Kidney epithelial cell (primary cell): ENCODE measurements at regions not wholly inside any gene's neighbourhood (a gene's known extent, or its start where the extent isn't known, plus 50 kb on each side); places are given as distances from the start of the nearest gene placed in this dataset.
"Not testable (repeated sequence)": the region's sequence is repeated elsewhere in the genome, so short reads cannot be mapped to it uniquely, and the experiment has no call there.

Experiments
- DNase-seq: peaks from one replicate; pipeline ENCODE4 v3.0.0-alpha.2; 2010; ENCODE audit warnings: low read depth
- H3K27me3 ChIP-seq: 2 replicates; pipeline ENCODE4 v1.6.0; 2011; ENCODE audit warnings: low read length; ENCODE audit not compliant: control insufficient read depth, insufficient read depth
- H3K36me3 ChIP-seq: 2 replicates; pipeline ENCODE4 v1.5.1; 2011; ENCODE audit warnings: low read length; ENCODE audit not compliant: control insufficient read depth, insufficient read depth
- H3K4me3 ChIP-seq: 2 replicates; pipeline ENCODE4 v1.5.1; 2011; ENCODE audit warnings: low read depth, mild to moderate bottlenecking, control low read depth, low read length
- CTCF ChIP-seq: IDR thresholded peaks from 2 replicates; pipeline ENCODE4 v1.5.1; 2011; ENCODE audit warnings: mild to moderate bottlenecking, moderate library complexity, low read length, control low read depth, inconsistent platforms; ENCODE audit not compliant: insufficient read depth, poor library complexity, severe bottlenecking

- Histone ChIP-seq H3K27me3 (no peaks in the 10 kb centered on the region), H3K36me3 (no peaks in the 10 kb centered on the region), H3K4me3 (no peak overlapping the region)
- no peak for TF ChIP-seq CTCF
- DNase-seq: no peak
These were observed 138.4 kb upstream of the TBL1XR1 start for GRCh38 chr3:177335728-177336127.

- TF ChIP-seq CTCF: no peak
- H3K4me3 ChIP-seq: no peak overlapping the region
- no peaks in the 10 kb centered on the region for H3K27me3 ChIP-seq
- no peaks in the 10 kb centered on the region for H3K36me3 ChIP-seq
- DNase-seq: no peak
These were observed 139.7 kb upstream of the TBL1XR1 start for GRCh38 chr3:177336873-177337450.

GRCh38 chr3:177337541-177338331 lies 140.5 kb upstream of the TBL1XR1 start:
- H3K36me3 ChIP-seq: no peaks in the 10 kb centered on the region
- no peaks in the 10 kb centered on the region for H3K27me3 ChIP-seq
- no peak for DNase-seq
- no peak overlapping the region for H3K4me3 ChIP-seq
- no peak for TF ChIP-seq CTCF

- TF ChIP-seq CTCF: no peak
- H3K4me3 ChIP-seq: no peak overlapping the region
- H3K27me3 ChIP-seq: no peaks in the 10 kb centered on the region
- no peak for DNase-seq
- H3K36me3 ChIP-seq: no peaks in the 10 kb centered on the region
These were observed 141.5 kb upstream of the TBL1XR1 start for GRCh38 chr3:177338697-177339219.

- H3K36me3 ChIP-seq, H3K27me3 ChIP-seq, DNase-seq, H3K4me3 ChIP-seq: not testable (repeated sequence)
These were observed 142.0 kb upstream of the TBL1XR1 start for GRCh38 chr3:177339220-177339703.

GRCh38 chr3:177340243-177340830 lies 143.1 kb upstream of the TBL1XR1 start:
- no peak for DNase-seq
- Histone ChIP-seq H3K36me3 (no peaks in the 10 kb centered on the region), H3K27me3 (no peaks in the 10 kb centered on the region), H3K4me3 (no peak overlapping the region)
- TF ChIP-seq CTCF: no peak
